HCT116 (cell line): ENCODE measurements at regions not wholly inside any gene's neighbourhood (a gene's known extent, or its start where the extent isn't known, plus 50 kb on each side); places are given as distances from the start of the nearest gene placed in this dataset.

ENCODE experiments used
- ATAC-seq: fragments of 200-7000 bp; cut with Tn5 transposase; 2 replicates; pipeline ENCODE4 v1.9.1; 2020; ENCODE audit warnings: mild to moderate bottlenecking, moderate library complexity
- BruUV-seq: library from RNA; stranded (reverse); fragments of 400-500 nt; replicated peaks from 2 replicates; lab custom pipeline; 2021; lab: Mats Ljungman, UMichigan
- CTCF ChIA-PET: fragments of 300-600 bp; sonication (Branson Sonifier 250); formaldehyde crosslinking; loops from one replicate; lab custom pipeline; 2021; ENCODE audit warnings: antibody characterized with exemption; lab: Charles Lee
- POLR2A ChIA-PET: fragments of 300-600, 350-600 bp; sonication (Branson Sonifier 250); formaldehyde crosslinking; loops from one replicate; lab custom pipeline; 2021; ENCODE audit warnings: antibody characterized with exemption; lab: Charles Lee
- RAD21 ChIA-PET, 2 experiments: fragments of 300-600 bp; sonication (Branson Sonifier 250); formaldehyde crosslinking; loops; one replicate each; lab custom pipeline; 2023; ENCODE audit warnings: low total read pairs in 2 of 2; ENCODE audit not compliant: uncharacterized antibody in 2 of 2, unreplicated experiment in 2 of 2, low non-redundant PET in 1 of 2; lab: Charles Lee
- DNase-seq: peaks from one replicate; pipeline ENCODE4 v3.0.0-alpha.2; 2010; ENCODE audit warnings: low read depth, low spot score
- H2AFZ ChIP-seq: fragments of 200-600 bp; shearing (Covaris generic), sonication (generic); 2 replicates; pipeline ENCODE4 v1.6.1; 2017; ENCODE audit warnings: low read depth, mixed run types, mixed read lengths, antibody characterized with exemption, low read length; ENCODE audit not compliant: poor library complexity, severe bottlenecking
- H3K27ac ChIP-seq: 2 replicates; pipeline ENCODE4 v1.5.1; 2012; ENCODE audit warnings: low read depth, low read length
- H3K27me3 ChIP-seq: fragments of 200-600 bp; sonication (generic); 2 replicates; pipeline ENCODE4 v1.6.1; 2016; ENCODE audit warnings: mixed run types, low read length, mixed read lengths; ENCODE audit not compliant: insufficient read depth
- H3K36me3 ChIP-seq, 2 experiments: fragments of 200-500 bp in 1 of 2; fragments of 200-600 bp in 1 of 2; sonication (Bioruptor generic) in 1 of 2; sonication (generic) in 1 of 2; 2 replicates each; pipeline versions ENCODE4 v1.5.1 to v1.6.1; 2014 to 2016; ENCODE audit warnings: low read length in 2 of 2, inconsistent platforms in 1 of 2, mixed read lengths in 1 of 2, mixed run types in 1 of 2; ENCODE audit not compliant: insufficient read depth in 2 of 2, control insufficient read depth in 1 of 2
- H3K4me1 ChIP-seq, 2 experiments: fragments of 200-600 bp in 1 of 2; sonication (generic) in 1 of 2; 2 replicates each; pipeline versions ENCODE4 v1.5.1 to v1.6.1; 2012 to 2017; ENCODE audit warnings: low read length in 2 of 2, inconsistent platforms in 1 of 2, mild to moderate bottlenecking in 1 of 2, mixed read lengths in 1 of 2, mixed run types in 1 of 2, moderate library complexity in 1 of 2; ENCODE audit not compliant: insufficient read depth in 2 of 2, control insufficient read depth in 1 of 2
- H3K4me2 ChIP-seq: fragments of 200-600 bp; sonication (generic); 2 replicates; pipeline ENCODE4 v1.6.1; 2017; ENCODE audit warnings: mixed run types, low read length, mixed read lengths
- H3K4me3 ChIP-seq, 2 experiments: fragments of 200-600 bp in 1 of 2; sonication (generic) in 1 of 2; replicated peaks in 1 of 2; 2 replicates each; pipeline ENCODE4 v1.5.1; 2011 to 2016; ENCODE audit warnings: low read length in 2 of 2, control low read depth in 1 of 2, low read depth in 1 of 2, mild to moderate bottlenecking in 1 of 2, mixed read lengths in 1 of 2, mixed run types in 1 of 2
- H3K79me2 ChIP-seq: fragments of 200-600 bp; sonication (generic); 2 replicates; pipeline ENCODE4 v1.6.1; 2017; ENCODE audit warnings: mild to moderate bottlenecking, mixed run types, low read length, moderate library complexity, mixed read lengths; ENCODE audit not compliant: insufficient read depth
- H3K9ac ChIP-seq: fragments of 200-600 bp; sonication (generic); 2 replicates; pipeline ENCODE4 v1.6.1; 2016; ENCODE audit warnings: low read length, mixed read lengths
- H3K9me2 ChIP-seq: fragments of 200-600 bp; sonication (generic), shearing (Covaris generic); 2 replicates; pipeline ENCODE4 v1.6.1; 2017; ENCODE audit warnings: mixed run types, mild to moderate bottlenecking, moderate library complexity; ENCODE audit not compliant: insufficient read depth
- H3K9me3 ChIP-seq, 2 experiments: fragments of 200-500 bp in 1 of 2; fragments of 200-600 bp in 1 of 2; sonication (Bioruptor generic) in 1 of 2; sonication (generic) in 1 of 2; 2 replicates each; pipeline ENCODE4 v1.6.1; 2014 to 2017; ENCODE audit warnings: low read length in 2 of 2, mixed read lengths in 2 of 2, inconsistent platforms in 1 of 2, low read depth in 1 of 2, mild to moderate bottlenecking in 1 of 2, mixed run types in 1 of 2, moderate library complexity in 1 of 2; ENCODE audit not compliant: control insufficient read depth in 1 of 2, insufficient read depth in 1 of 2
- H4K20me1 ChIP-seq: fragments of 200-600 bp; sonication (generic), shearing (Covaris generic); 2 replicates; pipeline ENCODE4 v1.6.1; 2017; ENCODE audit warnings: mixed run types, mild to moderate bottlenecking, moderate library complexity; ENCODE audit not compliant: insufficient read depth
- CBX3 ChIP-seq: IDR thresholded peaks from 2 replicates; pipeline ENCODE4 v1.6.1; 2012; ENCODE audit warnings: low read depth
- CEBPB ChIP-seq: IDR thresholded peaks from 2 replicates; pipeline ENCODE4 v1.6.1; 2012; ENCODE audit warnings: low read depth
- CTCF ChIP-seq, 3 experiments: fragments of 200-600 bp in 1 of 3; sonication (generic) in 1 of 3; IDR thresholded peaks in 2 of 3; conservative IDR thresholded peaks in 1 of 3; 2 replicates each; pipeline ENCODE4 v1.5.1; 2012 to 2017; ENCODE audit warnings: low read depth in 2 of 3, low read length in 2 of 3, antibody characterized with exemption in 1 of 3, borderline replicate concordance in 1 of 3, control low read depth in 1 of 3, mild to moderate bottlenecking in 1 of 3, mixed read lengths in 1 of 3, mixed run types in 1 of 3, moderate library complexity in 1 of 3; ENCODE audit not compliant: insufficient read depth in 1 of 3
- EGR1 ChIP-seq: IDR thresholded peaks from 2 replicates; pipeline ENCODE4 v1.6.1; 2012; ENCODE audit warnings: low read depth
- ELF1 ChIP-seq: IDR thresholded peaks from 2 replicates; pipeline ENCODE4 v1.6.1; 2012; ENCODE audit warnings: low read depth, borderline replicate concordance
- EZH2 ChIP-seq: fragments of 200-600 bp; sonication (generic); IDR thresholded peaks from 2 replicates; pipeline ENCODE4 v1.6.1; 2017; ENCODE audit warnings: antibody characterized with exemption, mixed run types
- EZH2phosphoT487 ChIP-seq: fragments of 200-600 bp; IDR thresholded peaks from 2 replicates; pipeline ENCODE4 v1.6.1; 2018; ENCODE audit warnings: antibody characterized with exemption, borderline replicate concordance
- FOSL1 ChIP-seq: IDR thresholded peaks from 2 replicates; pipeline ENCODE4 v1.6.1; 2012; ENCODE audit warnings: low read depth
- JUND ChIP-seq: IDR thresholded peaks from 2 replicates; pipeline ENCODE4 v1.6.1; 2012
- POLR2AphosphoS5 ChIP-seq: IDR thresholded peaks from 2 replicates; pipeline ENCODE4 v1.6.1; 2011; ENCODE audit warnings: mild to moderate bottlenecking, low read depth, low read length, moderate library complexity
- SIN3A ChIP-seq: IDR thresholded peaks from 2 replicates; pipeline ENCODE4 v1.6.1; 2012; ENCODE audit warnings: low read depth
- SRF ChIP-seq: IDR thresholded peaks from 2 replicates; pipeline ENCODE4 v1.6.1; 2012; ENCODE audit warnings: low read depth
- YY1 ChIP-seq: IDR thresholded peaks from 2 replicates; pipeline ENCODE4 v1.6.1; 2011; ENCODE audit warnings: low read length, low read depth, moderate library complexity, mild to moderate bottlenecking; ENCODE audit not compliant: insufficient replicate concordance; ENCODE audit errors: extremely low read depth
- ZNF274 ChIP-seq: fragments of 200-500 bp; sonication (Bioruptor generic); IDR thresholded peaks from 2 replicates; pipeline ENCODE4 v1.6.1; 2014; ENCODE audit warnings: mild to moderate bottlenecking, low read depth, low read length, inconsistent platforms
- intact Hi-C: fragments of 100-400 bp; cut with micrococcal nuclease; formaldehyde crosslinking; loops from 2 replicates; pipeline ENCODE4 v1.10.0; 2022
- TF ChIP-seq, protein P1 (sequence below): IDR thresholded peaks from 2 replicates; pipeline ENCODE4 v1.6.1; 2012
- TF ChIP-seq, protein P2 (sequence below): IDR thresholded peaks from 2 replicates; pipeline ENCODE4 v1.6.1; 2012; ENCODE audit warnings: low read depth
- TF ChIP-seq, protein P3 (sequence below): IDR thresholded peaks from 2 replicates; pipeline ENCODE4 v1.6.1; 2012

DNA sequence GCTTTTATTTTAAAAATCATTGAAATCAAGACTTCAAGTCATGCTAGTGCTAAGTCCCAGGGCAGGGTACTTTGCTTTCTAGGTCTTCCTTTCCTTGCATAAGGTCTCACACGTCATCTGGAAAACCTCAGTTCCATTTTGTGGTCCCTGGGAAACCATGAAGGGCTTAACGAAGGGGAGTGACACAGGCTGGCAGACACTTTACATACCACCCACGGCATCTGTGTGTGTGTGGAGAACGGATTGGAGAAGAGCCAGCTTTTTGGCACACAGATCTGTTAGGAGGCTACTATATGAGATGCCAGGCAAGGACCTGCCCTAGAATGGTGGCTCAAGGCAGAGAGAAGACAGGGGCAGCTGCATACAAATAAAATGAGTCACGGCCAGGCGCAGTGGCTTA is 107.5 kb upstream of the NSMCE3 start:
- no peaks in the 10 kb centered on the region for H3K79me2 ChIP-seq
- H3K4me1 ChIP-seq, result no peaks in the 10 kb centered on the region
- no peaks in the 10 kb centered on the region for H3K9me3 ChIP-seq
- H3K27ac ChIP-seq, result no peak overlapping the region
- no peak for DNase-seq
- intact Hi-C loops, result no loop called here
- no peak overlapping the region for H3K4me3 ChIP-seq
- POLR2A ChIA-PET, result no interaction called here
- no peaks in the 10 kb centered on the region for H3K36me3 ChIP-seq
- no peak overlapping the region for H2AFZ ChIP-seq
- RAD21 ChIA-PET, result no interaction called here
- TF ChIP-seq ELF1 (no peak), EGR1 (no peak), CTCF (IDR thresholded peaks at IDR 0.05 in 2 of 3, conservative IDR thresholded peaks at IDR 0.05 in 1 of 3; ENCODE audit: borderline replicate concordance in 1 of 3, insufficient read depth in 1 of 3, low read depth in 2 of 3, low read length in 2 of 3) (no peak), SRF (no peak), SIN3A (no peak), EZH2phosphoT487 (no peak), POLR2AphosphoS5 (no peak), JUND (no peak), EZH2 (no peak), CBX3 (no peak), ZNF274 (no peak), YY1 (no peak), FOSL1 (no peak), CEBPB (no peak)
- TF ChIP-seq, protein P1, sequence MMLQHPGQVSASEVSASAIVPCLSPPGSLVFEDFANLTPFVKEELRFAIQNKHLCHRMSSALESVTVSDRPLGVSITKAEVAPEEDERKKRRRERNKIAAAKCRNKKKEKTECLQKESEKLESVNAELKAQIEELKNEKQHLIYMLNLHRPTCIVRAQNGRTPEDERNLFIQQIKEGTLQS, result no peak
- TF ChIP-seq, protein P2, sequence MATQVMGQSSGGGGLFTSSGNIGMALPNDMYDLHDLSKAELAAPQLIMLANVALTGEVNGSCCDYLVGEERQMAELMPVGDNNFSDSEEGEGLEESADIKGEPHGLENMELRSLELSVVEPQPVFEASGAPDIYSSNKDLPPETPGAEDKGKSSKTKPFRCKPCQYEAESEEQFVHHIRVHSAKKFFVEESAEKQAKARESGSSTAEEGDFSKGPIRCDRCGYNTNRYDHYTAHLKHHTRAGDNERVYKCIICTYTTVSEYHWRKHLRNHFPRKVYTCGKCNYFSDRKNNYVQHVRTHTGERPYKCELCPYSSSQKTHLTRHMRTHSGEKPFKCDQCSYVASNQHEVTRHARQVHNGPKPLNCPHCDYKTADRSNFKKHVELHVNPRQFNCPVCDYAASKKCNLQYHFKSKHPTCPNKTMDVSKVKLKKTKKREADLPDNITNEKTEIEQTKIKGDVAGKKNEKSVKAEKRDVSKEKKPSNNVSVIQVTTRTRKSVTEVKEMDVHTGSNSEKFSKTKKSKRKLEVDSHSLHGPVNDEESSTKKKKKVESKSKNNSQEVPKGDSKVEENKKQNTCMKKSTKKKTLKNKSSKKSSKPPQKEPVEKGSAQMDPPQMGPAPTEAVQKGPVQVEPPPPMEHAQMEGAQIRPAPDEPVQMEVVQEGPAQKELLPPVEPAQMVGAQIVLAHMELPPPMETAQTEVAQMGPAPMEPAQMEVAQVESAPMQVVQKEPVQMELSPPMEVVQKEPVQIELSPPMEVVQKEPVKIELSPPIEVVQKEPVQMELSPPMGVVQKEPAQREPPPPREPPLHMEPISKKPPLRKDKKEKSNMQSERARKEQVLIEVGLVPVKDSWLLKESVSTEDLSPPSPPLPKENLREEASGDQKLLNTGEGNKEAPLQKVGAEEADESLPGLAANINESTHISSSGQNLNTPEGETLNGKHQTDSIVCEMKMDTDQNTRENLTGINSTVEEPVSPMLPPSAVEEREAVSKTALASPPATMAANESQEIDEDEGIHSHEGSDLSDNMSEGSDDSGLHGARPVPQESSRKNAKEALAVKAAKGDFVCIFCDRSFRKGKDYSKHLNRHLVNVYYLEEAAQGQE, result no peak
- TF ChIP-seq, protein P3, sequence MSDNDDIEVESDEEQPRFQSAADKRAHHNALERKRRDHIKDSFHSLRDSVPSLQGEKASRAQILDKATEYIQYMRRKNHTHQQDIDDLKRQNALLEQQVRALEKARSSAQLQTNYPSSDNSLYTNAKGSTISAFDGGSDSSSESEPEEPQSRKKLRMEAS, result no peak
- TF ChIP-seq, all 23 proteins: peak for 0
- Histone ChIP-seq H3K9ac (no peak overlapping the region), H3K4me2 (no peak overlapping the region), H3K27me3 (peaks cover 14% of the 10 kb centered on the region; the same call in 1 of the 2 replicates), H4K20me1 (no peaks in the 10 kb centered on the region; the same call in 1 of the 2 replicates), H3K9me2 (no peaks in the 10 kb centered on the region)
- BruUV-seq, result no TSS peak
- CTCF ChIA-PET, result interaction anchor here (1.0 kb wide), 1 partner anchor 13 kb away, joined by 3 read pairs; no protein-coding TSS in a partner anchor
- no peak for ATAC-seq
